Thoracic aorta (tissue), 2 donors: ENCODE measurements at regions not wholly inside any gene's neighbourhood (a gene's known extent, or its start where the extent isn't known, plus 50 kb on each side); places are given as distances from the start of the nearest gene placed in this dataset.

Experiments
- ATAC-seq: fragments of 150-250 bp; one replicate; pipeline ENCODE4 v1.8.0; 2017; ENCODE audit warnings: low read depth; ENCODE audit not compliant: insufficient number of reproducible peaks, low FRiP score
- DNase-seq: peaks from one replicate; pipeline ENCODE4 v3.0.0-alpha.2; 2020; ENCODE audit warnings: low spot score
- H3K27ac ChIP-seq, 2 donors: fragments of 200-600 bp; sonication (generic); 1 replicate in 1 of 2; 2 replicates in 1 of 2; pipeline ENCODE4 v1.5.1; 2016; ENCODE audit warnings: mild to moderate bottlenecking in 2 of 2, moderate library complexity in 2 of 2
- H3K27me3 ChIP-seq: fragments of 200-600 bp; sonication (generic); replicated peaks from 2 replicates; pipeline ENCODE4 v1.6.0; 2016; ENCODE audit warnings: mild to moderate bottlenecking; ENCODE audit not compliant: insufficient read depth
- H3K36me3 ChIP-seq: fragments of 200-600 bp; sonication (generic); one replicate; pipeline ENCODE4 v1.5.1; 2016
- H3K4me1 ChIP-seq, 2 donors: fragments of 200-600 bp; sonication (generic); 1 replicate in 1 of 2; 2 replicates in 1 of 2; pipeline versions ENCODE4 v1.5.1 to v1.6.0; 2016; ENCODE audit warnings: low read depth in 2 of 2, mild to moderate bottlenecking in 1 of 2; ENCODE audit not compliant: control insufficient read depth in 1 of 2
- H3K4me3 ChIP-seq: fragments of 200-600 bp; sonication (generic); 2 replicates; pipeline ENCODE4 v1.5.1; 2016; ENCODE audit warnings: mild to moderate bottlenecking
- H3K9me3 ChIP-seq: fragments of 200-600 bp; sonication (generic); 2 replicates; pipeline ENCODE4 v1.5.1; 2016
- TF ChIP-seq, protein P1 (sequence below): fragments of 200-600 bp; sonication (generic); IDR thresholded peaks from one replicate; pipeline ENCODE4 v1.5.1; 2019; ENCODE audit warnings: antibody characterized with exemption

DNA sequence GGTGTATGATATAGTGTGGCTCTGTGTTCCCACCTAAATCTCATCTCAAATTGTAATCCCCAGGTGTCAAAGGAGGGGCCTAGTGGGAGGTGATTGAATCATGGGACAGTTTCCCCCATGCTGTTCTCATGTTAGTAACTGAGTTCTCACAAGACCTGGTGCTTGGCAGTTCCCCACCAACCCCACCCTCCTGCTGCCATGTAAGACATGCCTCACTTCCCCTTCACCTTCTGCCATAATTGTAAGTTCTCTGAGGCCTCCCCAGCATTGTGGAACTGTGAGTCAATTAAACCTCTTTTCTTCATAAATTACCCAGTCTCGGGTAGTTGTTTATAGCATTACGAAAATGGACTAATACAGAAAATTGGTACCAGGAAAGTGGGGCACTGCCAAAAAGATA is 1705.3 kb downstream of the NCAM2 start:
- H3K27me3 ChIP-seq, result no peaks in the 10 kb centered on the region
- no peak for DNase-seq
- ATAC-seq, result no peak
- no peak overlapping the region for H3K27ac ChIP-seq
- no peak overlapping the region for H3K4me3 ChIP-seq
- no peaks in the 10 kb centered on the region for H3K9me3 ChIP-seq
- H3K4me1 ChIP-seq, result no peaks in the 10 kb centered on the region
- TF ChIP-seq, protein P1, sequence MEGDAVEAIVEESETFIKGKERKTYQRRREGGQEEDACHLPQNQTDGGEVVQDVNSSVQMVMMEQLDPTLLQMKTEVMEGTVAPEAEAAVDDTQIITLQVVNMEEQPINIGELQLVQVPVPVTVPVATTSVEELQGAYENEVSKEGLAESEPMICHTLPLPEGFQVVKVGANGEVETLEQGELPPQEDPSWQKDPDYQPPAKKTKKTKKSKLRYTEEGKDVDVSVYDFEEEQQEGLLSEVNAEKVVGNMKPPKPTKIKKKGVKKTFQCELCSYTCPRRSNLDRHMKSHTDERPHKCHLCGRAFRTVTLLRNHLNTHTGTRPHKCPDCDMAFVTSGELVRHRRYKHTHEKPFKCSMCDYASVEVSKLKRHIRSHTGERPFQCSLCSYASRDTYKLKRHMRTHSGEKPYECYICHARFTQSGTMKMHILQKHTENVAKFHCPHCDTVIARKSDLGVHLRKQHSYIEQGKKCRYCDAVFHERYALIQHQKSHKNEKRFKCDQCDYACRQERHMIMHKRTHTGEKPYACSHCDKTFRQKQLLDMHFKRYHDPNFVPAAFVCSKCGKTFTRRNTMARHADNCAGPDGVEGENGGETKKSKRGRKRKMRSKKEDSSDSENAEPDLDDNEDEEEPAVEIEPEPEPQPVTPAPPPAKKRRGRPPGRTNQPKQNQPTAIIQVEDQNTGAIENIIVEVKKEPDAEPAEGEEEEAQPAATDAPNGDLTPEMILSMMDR, result no peak
- H3K36me3 ChIP-seq, result no peaks in the 10 kb centered on the region

DNA sequence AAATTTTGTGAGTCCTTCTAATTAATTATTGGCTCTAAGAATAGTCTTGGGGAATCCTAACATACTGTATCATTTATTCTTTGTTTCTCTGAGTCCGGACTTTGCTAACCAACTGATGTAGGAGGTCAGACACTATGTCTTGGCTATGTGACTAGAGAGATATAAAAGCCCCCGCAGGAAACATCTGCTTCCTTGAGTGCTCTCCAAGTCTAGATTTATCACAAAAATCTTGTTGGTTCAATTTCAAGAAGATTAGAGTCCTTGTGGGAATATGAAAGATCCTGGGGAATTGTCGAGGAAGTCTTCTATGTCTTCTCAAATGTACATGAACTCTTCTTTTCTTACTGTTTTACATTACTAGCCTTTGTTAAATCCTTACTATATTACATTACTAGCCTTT is 1712.5 kb downstream of the NCAM2 start:
- Histone ChIP-seq H3K4me1 (no peaks in the 10 kb centered on the region), H3K36me3 (no peaks in the 10 kb centered on the region), H3K27ac (no peak overlapping the region), H3K27me3 (no peaks in the 10 kb centered on the region), H3K9me3 (no peaks in the 10 kb centered on the region), H3K4me3 (no peak overlapping the region)
- no peak for DNase-seq
- no peak for ATAC-seq
- TF ChIP-seq, protein P1, result no peak

DNA sequence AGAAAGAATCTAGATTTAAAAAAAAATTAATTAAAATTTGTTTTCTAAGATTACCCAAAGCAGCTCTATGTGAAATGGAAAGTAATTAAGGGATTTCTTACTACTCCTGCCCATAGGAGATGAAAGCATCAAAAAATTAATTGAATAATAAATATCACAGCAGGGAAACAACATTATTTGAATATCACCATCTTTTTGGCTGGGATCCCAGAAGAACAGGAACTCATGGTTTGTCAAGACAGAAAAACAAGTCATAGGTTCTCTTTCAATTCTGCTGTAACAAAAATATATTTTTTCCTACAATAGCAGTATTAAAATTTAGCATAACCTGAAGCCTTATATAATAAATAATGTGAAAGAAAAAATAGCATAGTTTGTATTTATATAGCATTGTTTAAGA is 1713.4 kb downstream of the NCAM2 start:
- Histone ChIP-seq H3K27me3 (no peaks in the 10 kb centered on the region), H3K4me3 (no peak overlapping the region), H3K9me3 (no peaks in the 10 kb centered on the region), H3K36me3 (no peaks in the 10 kb centered on the region), H3K27ac (no peak overlapping the region), H3K4me1 (no peaks in the 10 kb centered on the region)
- DNase-seq (no peak), ATAC-seq (no peak)
- TF ChIP-seq, protein P1, result no peak

DNA sequence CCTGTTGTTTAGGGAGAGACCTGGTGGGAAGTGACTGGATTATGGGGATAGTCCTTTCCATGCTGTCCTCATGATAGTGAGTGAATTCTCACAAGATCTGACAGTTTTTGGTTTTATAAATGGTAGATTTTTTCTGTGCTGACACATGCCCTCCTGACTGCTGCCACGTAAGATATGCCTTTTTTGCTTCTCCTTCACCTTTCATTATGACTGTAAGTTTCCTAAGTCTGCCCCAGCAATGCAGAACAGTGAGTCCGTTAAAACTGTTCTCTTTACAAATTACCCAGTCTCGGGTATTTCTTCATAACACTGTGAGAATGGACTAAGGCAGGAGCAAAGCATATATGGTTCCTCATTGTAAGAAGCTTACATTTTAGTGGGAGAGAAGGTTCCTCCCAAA is 1727.2 kb downstream of the NCAM2 start:
- Histone ChIP-seq H3K36me3 (no peaks in the 10 kb centered on the region), H3K27me3 (no peaks in the 10 kb centered on the region), H3K27ac (no peak overlapping the region), H3K9me3 (no peaks in the 10 kb centered on the region), H3K4me3 (no peak overlapping the region), H3K4me1 (no peaks in the 10 kb centered on the region)
- ATAC-seq, result no peak
- TF ChIP-seq, protein P1, result no peak
- DNase-seq, result no peak

DNA sequence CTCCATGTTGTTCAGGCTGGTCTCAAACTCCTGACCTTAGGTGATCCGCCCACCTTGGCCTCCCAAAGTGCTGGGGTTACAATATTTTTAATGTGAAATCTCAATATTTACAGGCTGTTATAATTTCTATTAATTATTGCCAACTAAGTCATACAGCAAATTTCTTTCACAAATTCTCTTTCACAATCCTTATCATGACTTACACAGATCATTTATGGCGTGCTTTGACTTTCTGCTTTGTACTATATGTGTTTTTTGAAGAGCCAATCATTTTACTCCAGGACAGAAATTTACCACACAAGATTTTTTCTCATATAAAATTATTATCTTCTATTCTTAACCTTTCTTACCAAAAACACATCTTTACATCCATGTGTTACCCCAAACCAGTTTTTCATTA is 1729.9 kb downstream of the NCAM2 start:
- no peak for ATAC-seq
- H3K4me3 ChIP-seq, result no peak overlapping the region

More for the DNA sequence above, 1729.9 kb downstream of the NCAM2 start:
- Histone ChIP-seq H3K27me3 (no peaks in the 10 kb centered on the region), H3K27ac (no peak overlapping the region), H3K9me3 (no peaks in the 10 kb centered on the region), H3K4me1 (no peaks in the 10 kb centered on the region), H3K36me3 (no peaks in the 10 kb centered on the region)
- TF ChIP-seq, protein P1, result no peak
- DNase-seq, result no peak
